ENCODE measurements at regions not wholly inside any gene's neighbourhood (a gene's known extent, or its start where the extent isn't known, plus 50 kb on each side); places are given as distances from the start of the nearest gene placed in this dataset.

DNA sequence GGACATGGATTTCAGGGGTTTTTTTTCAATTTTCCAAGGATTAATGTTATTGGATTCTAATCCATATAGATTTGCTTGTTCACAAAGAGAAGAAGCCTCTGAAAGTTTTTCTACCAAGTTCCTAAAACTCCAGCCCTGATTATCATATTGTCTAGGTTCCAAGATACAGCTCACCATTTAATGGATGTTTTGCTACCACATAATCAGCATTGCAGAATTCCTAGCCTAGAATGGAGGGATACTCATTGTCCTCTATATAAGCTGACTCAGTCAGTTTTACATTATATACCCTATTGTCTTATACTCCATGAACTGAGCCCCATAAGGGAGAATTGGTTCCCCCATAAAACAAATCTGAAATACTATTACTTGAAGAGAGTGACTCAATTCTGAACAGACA is 664.7 kb upstream of the FAM241A start:
- Histone ChIP-seq H3K4me1 (ENCODE audit: low read depth) (no peaks in the 10 kb centered on the region), H3K36me3 (ENCODE audit: low read depth) (no peaks in the 10 kb centered on the region), H3K9me3 (no peaks in the 10 kb centered on the region), H3K4me3 (no peak overlapping the region)
- ATAC-seq, result no peak
- intact Hi-C loops (cut with DNase I, micrococcal nuclease), result no loop called here
- DNase-seq, result no peak
- no peak for TF ChIP-seq CTCF (IDR thresholded peaks at IDR 0.05)

DNA sequence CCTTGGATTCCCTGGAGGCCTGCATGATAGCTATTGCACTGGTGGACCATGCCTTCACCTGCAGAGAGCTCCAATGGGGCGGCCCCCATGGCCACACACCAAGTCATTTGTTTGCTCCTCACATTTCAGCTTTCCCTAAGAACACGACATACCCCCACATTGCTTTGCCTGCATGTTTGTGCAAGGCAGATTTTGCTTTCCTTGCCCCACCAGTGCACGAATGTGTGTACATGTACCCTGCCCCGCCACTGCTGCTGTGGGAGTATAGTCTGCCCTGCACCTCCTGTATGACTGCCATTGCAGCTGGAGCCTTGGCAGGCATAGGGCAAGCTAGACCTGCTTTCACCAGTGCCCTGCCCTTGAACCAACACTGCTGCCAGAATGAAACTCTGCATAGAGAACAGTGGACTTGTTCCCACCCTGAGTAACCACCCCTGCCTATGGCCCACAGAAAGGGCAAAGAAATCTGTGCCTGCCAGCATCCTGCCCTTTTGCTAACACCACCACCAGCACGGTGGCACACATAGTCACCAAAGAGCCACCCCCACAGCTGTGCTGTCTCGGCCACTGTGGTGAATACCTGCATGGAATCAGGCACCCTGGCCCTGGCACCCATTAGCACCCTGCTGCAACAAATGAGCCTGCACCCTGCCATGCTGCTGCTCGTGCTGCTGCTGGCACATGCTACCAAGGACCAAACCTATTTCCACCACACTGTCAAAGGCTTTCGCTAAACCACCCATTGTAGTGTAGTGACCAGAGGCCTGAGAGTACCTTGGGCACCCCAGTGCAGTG is 661.7 kb upstream of the FAM241A start:
- Histone ChIP-seq H3K4me1 (ENCODE audit: low read depth) (no peaks in the 10 kb centered on the region), H3K9me3 (no peaks in the 10 kb centered on the region), H3K4me3 (no peak overlapping the region), H3K36me3 (ENCODE audit: low read depth) (no peaks in the 10 kb centered on the region)
- ATAC-seq, result no peak
- no peak for TF ChIP-seq CTCF (IDR thresholded peaks at IDR 0.05)
- peak in 1 of 3 donors; percentile 39 for DNase-seq
- intact Hi-C loops (cut with DNase I, micrococcal nuclease), result no loop called here

GRCh38 chr4:111492496-111492895 is 652.8 kb upstream of the FAM241A start:
- TF ChIP-seq CTCF (IDR thresholded peaks at IDR 0.05), result no peak
- Histone ChIP-seq H3K4me3 (no peak overlapping the region), H3K9me3 (no peaks in the 10 kb centered on the region), H3K4me1 (ENCODE audit: low read depth) (no peaks in the 10 kb centered on the region), H3K36me3 (ENCODE audit: low read depth) (no peaks in the 10 kb centered on the region)
- intact Hi-C loops (cut with DNase I, micrococcal nuclease), result no loop called here
- no peak for DNase-seq
- no peak for ATAC-seq

DNA sequence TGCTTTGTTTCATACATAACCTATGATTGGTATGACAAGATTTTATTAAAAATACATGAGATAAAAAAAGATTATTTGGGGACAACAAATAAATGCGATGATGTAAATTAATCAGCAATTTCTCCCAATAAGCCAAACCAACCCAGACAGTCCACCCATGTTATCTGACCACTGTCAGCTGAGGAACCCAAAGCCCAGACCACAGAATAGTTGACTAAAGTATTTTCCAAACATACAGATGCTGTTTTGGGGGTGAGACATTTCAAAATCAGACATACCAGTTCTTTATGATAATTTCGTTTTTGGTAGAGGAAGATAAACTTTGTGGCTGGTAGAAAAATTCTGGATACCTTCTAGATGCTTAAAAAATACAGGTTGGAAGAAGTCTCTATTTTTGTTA is 650.8 kb upstream of the FAM241A start:
- H3K4me1 ChIP-seq (ENCODE audit: low read depth), result no peaks in the 10 kb centered on the region
- H3K4me3 ChIP-seq, result no peak overlapping the region
- H3K9me3 ChIP-seq, result no peaks in the 10 kb centered on the region
- DNase-seq, result no peak
- intact Hi-C loops (cut with DNase I, micrococcal nuclease), result no loop called here
- no peaks in the 10 kb centered on the region for H3K36me3 ChIP-seq (ENCODE audit: low read depth)
- ATAC-seq, result no peak
- no peak for TF ChIP-seq CTCF (IDR thresholded peaks at IDR 0.05)

GRCh38 chr4:111494971-111495370 is 650.3 kb upstream of the FAM241A start:
- no peaks in the 10 kb centered on the region for H3K36me3 ChIP-seq (ENCODE audit: low read depth)
- no peak for DNase-seq
- TF ChIP-seq CTCF (IDR thresholded peaks at IDR 0.05), result no peak
- H3K4me3 ChIP-seq, result no peak overlapping the region
- intact Hi-C loops (cut with DNase I, micrococcal nuclease), result no loop called here
- H3K4me1 ChIP-seq (ENCODE audit: low read depth), result no peaks in the 10 kb centered on the region
- no peak for ATAC-seq
- H3K9me3 ChIP-seq, result no peaks in the 10 kb centered on the region

Measured in mucosa of descending colon (tissue), 3 donors.